ENCODE measurements at regions not wholly inside any gene's neighbourhood (a gene's known extent, or its start where the extent isn't known, plus 50 kb on each side); places are given as distances from the start of the nearest gene placed in this dataset.

- TF ChIP-seq CTCF (IDR thresholded peaks at IDR 0.05): no peak
- TF ChIP-seq POLR2A (IDR thresholded peaks at IDR 0.05): no peak
These were observed 680.5 kb downstream of the DSC3 start for GRCh38 chr18:30361864-30362540.

All from body of pancreas (tissue), 4 donors.